ENCODE measurements at regions not wholly inside any gene's neighbourhood (a gene's known extent, or its start where the extent isn't known, plus 50 kb on each side); places are given as distances from the start of the nearest gene placed in this dataset.

DNA sequence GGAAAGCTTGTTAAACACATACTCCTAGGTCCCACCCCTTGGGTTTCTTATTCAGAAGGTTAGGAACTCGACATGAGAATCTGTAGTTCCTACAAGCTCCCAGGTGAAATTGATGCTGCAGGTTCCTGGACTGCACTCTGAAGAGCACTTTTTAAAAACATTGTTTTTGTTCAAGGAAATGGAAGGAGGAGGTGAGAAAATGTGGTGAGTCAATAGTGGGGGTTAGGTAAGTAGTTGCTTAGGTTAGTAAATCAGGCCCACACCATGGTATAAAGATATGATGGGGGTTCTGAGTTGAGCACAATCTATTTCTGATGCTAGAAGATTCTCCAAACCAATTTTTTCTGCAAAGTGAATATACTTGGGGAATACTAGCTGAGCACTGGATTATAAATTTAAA lies 450.3 kb downstream of the CCDC91 start:
- TF ChIP-seq EZH2 (IDR thresholded peaks at IDR 0.05; ENCODE audit: borderline replicate concordance, insufficient read depth, low read length, poor library complexity, severe bottlenecking) (no peak), SMC3 (conservative IDR thresholded peaks at IDR 0.05; ENCODE audit: poor library complexity) (no peak), MXI1 (conservative IDR thresholded peaks at IDR 0.05; ENCODE audit: poor library complexity, severe bottlenecking) (no peak), RAD21 (conservative IDR thresholded peaks at IDR 0.05) (no peak), EP300 (conservative IDR thresholded peaks at IDR 0.05; ENCODE audit: poor library complexity, severe bottlenecking) (no peak), TAF1 (IDR thresholded peaks at IDR 0.05; ENCODE audit: low read depth) (no peak)
- TF ChIP-seq, protein P1, sequence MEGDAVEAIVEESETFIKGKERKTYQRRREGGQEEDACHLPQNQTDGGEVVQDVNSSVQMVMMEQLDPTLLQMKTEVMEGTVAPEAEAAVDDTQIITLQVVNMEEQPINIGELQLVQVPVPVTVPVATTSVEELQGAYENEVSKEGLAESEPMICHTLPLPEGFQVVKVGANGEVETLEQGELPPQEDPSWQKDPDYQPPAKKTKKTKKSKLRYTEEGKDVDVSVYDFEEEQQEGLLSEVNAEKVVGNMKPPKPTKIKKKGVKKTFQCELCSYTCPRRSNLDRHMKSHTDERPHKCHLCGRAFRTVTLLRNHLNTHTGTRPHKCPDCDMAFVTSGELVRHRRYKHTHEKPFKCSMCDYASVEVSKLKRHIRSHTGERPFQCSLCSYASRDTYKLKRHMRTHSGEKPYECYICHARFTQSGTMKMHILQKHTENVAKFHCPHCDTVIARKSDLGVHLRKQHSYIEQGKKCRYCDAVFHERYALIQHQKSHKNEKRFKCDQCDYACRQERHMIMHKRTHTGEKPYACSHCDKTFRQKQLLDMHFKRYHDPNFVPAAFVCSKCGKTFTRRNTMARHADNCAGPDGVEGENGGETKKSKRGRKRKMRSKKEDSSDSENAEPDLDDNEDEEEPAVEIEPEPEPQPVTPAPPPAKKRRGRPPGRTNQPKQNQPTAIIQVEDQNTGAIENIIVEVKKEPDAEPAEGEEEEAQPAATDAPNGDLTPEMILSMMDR (IDR thresholded peaks at IDR 0.05; ENCODE audit: poor library complexity, severe bottlenecking) = no peak
